GM23338 (cell line): ENCODE measurements at regions not wholly inside any gene's neighbourhood (a gene's known extent, or its start where the extent isn't known, plus 50 kb on each side); places are given as distances from the start of the nearest gene placed in this dataset.

Experiments
- ATAC-seq: fragments of 200-7000 bp; cut with Tn5 transposase; 3 replicates; pipeline ENCODE4 v1.9.1; 2020
- DNase-seq: peaks from one replicate; pipeline ENCODE4 v3.0.0-alpha.2; 2015; ENCODE audit warnings: low spot score
- H2AFZ ChIP-seq: fragments of 200-600 bp; sonication (generic); 2 replicates; pipeline ENCODE4 v1.8.0; 2016; ENCODE audit warnings: antibody characterized with exemption, mild to moderate bottlenecking, moderate library complexity
- H3F3A ChIP-seq: fragments of 200-600 bp; sonication (generic); replicated peaks from 2 replicates; pipeline ENCODE4 v1.8.0; 2017; ENCODE audit warnings: antibody characterized with exemption, mixed run types, low read depth
- H3K27ac ChIP-seq: fragments of 200-600 bp; sonication (generic); 2 replicates; pipeline ENCODE4 v1.6.1; 2016; ENCODE audit warnings: low read depth
- H3K27me3 ChIP-seq: fragments of 200-600 bp; sonication (generic); 2 replicates; pipeline ENCODE4 v1.8.0; 2016; ENCODE audit warnings: mild to moderate bottlenecking, mixed run types, moderate library complexity; ENCODE audit not compliant: insufficient read depth
- H3K36me3 ChIP-seq: fragments of 200-600 bp; sonication (generic); 2 replicates; pipeline ENCODE4 v1.8.0; 2016; ENCODE audit warnings: mild to moderate bottlenecking; ENCODE audit not compliant: insufficient read depth
- H3K4me1 ChIP-seq: fragments of 200-600 bp; sonication (generic); 2 replicates; pipeline ENCODE4 v1.8.0; 2016; ENCODE audit warnings: mild to moderate bottlenecking, moderate library complexity; ENCODE audit not compliant: insufficient read depth
- H3K4me2 ChIP-seq: fragments of 200-600 bp; sonication (generic); 2 replicates; pipeline ENCODE4 v1.7.1; 2017; ENCODE audit warnings: mixed run types
- H3K4me3 ChIP-seq: fragments of 200-600 bp; sonication (generic); 2 replicates; pipeline ENCODE4 v1.6.1; 2016; ENCODE audit warnings: mixed run types
- H3K79me2 ChIP-seq: fragments of 200-600 bp; sonication (generic); replicated peaks from 2 replicates; pipeline ENCODE4 v1.8.0; 2017; ENCODE audit warnings: mild to moderate bottlenecking; ENCODE audit not compliant: insufficient read depth
- H3K9me2 ChIP-seq: fragments of 200-600 bp; sonication (generic); 2 replicates; pipeline ENCODE4 v1.8.0; 2017; ENCODE audit not compliant: insufficient read depth
- H4K20me1 ChIP-seq: fragments of 200-600 bp; sonication (generic); replicated peaks from 2 replicates; pipeline ENCODE4 v1.8.0; 2017; ENCODE audit warnings: mild to moderate bottlenecking; ENCODE audit not compliant: insufficient read depth
- H3K27ac Mint-ChIP-seq: 2 replicates; pipeline ENCODE4 v1.8.0; 2020; ENCODE audit warnings: inconsistent platforms, mild to moderate bottlenecking, moderate library complexity, mixed read lengths
- H3K27me3 Mint-ChIP-seq: 3 replicates; pipeline ENCODE4 v1.8.0; 2022; ENCODE audit warnings: low read depth, mild to moderate bottlenecking, moderate library complexity, mixed read lengths, inconsistent platforms; ENCODE audit not compliant: insufficient read depth, poor library complexity
- H3K36me3 Mint-ChIP-seq: 3 replicates; pipeline ENCODE4 v1.8.0; 2021; ENCODE audit warnings: low read depth, mild to moderate bottlenecking, inconsistent platforms, moderate library complexity, mixed read lengths
- H3K4me1 Mint-ChIP-seq: 3 replicates; pipeline ENCODE4 v1.8.0; 2020; ENCODE audit warnings: mild to moderate bottlenecking, inconsistent platforms, mixed read lengths
- H3K4me3 Mint-ChIP-seq: 3 replicates; pipeline ENCODE4 v1.8.0; 2021; ENCODE audit warnings: moderate library complexity, mild to moderate bottlenecking, inconsistent platforms, mixed read lengths
- H3K9me3 Mint-ChIP-seq: 3 replicates; pipeline ENCODE4 v1.8.0; 2020; ENCODE audit warnings: moderate library complexity, mild to moderate bottlenecking, inconsistent platforms, mixed read lengths
- CREB1 ChIP-seq: fragments of 250-450 bp; sonication (Bioruptor Pico); IDR thresholded peaks from 2 replicates; pipeline ENCODE4 v1.5.0; 2020; ENCODE audit warnings: low read depth, mild to moderate bottlenecking, moderate library complexity
- EZH2 ChIP-seq: fragments of 200-600 bp; sonication (generic); IDR thresholded peaks from one replicate; pipeline ENCODE4 v1.8.0; 2017; ENCODE audit warnings: antibody characterized with exemption, mild to moderate bottlenecking, low read depth; ENCODE audit not compliant: unreplicated experiment
- EZH2phosphoT487 ChIP-seq: fragments of 200-600 bp; sonication (generic); IDR thresholded peaks from one replicate; pipeline ENCODE4 v1.8.1; 2018; ENCODE audit warnings: antibody characterized with exemption; ENCODE audit not compliant: unreplicated experiment
- JUNB ChIP-seq: IDR thresholded peaks from one replicate; pipeline ENCODE4 v1.6.1; 2016; ENCODE audit warnings: antibody characterized with exemption; ENCODE audit not compliant: unreplicated experiment
- NANOG ChIP-seq: IDR thresholded peaks from 2 replicates; pipeline ENCODE4 v1.6.1; 2016; ENCODE audit warnings: antibody characterized with exemption, borderline replicate concordance
- POLR2AphosphoS5 ChIP-seq: IDR thresholded peaks from 2 replicates; pipeline ENCODE4 v1.6.1; 2016; ENCODE audit warnings: antibody characterized with exemption, low read depth
- REST ChIP-seq: IDR thresholded peaks from one replicate; pipeline ENCODE4 v1.6.1; 2018; ENCODE audit warnings: antibody characterized with exemption; ENCODE audit not compliant: unreplicated experiment
- STAT1 ChIP-seq: IDR thresholded peaks from one replicate; pipeline ENCODE4 v1.6.1; 2016; ENCODE audit warnings: antibody characterized with exemption; ENCODE audit not compliant: unreplicated experiment
- ZNF114 ChIP-seq: fragments of 250-450 bp; sonication (Bioruptor Pico); IDR thresholded peaks from 2 replicates; pipeline ENCODE4 v1.5.0; 2020; ENCODE audit warnings: mild to moderate bottlenecking, moderate library complexity
- ZNF331 ChIP-seq: fragments of 250-450 bp; sonication (Bioruptor Pico); IDR thresholded peaks from 2 replicates; pipeline ENCODE4 v1.5.0; 2020; ENCODE audit warnings: low read depth, mild to moderate bottlenecking, moderate library complexity
- ZNF462 ChIP-seq: fragments of 250-450 bp; sonication (Bioruptor Pico); IDR thresholded peaks from 2 replicates; pipeline ENCODE4 v1.5.0; 2020; ENCODE audit warnings: mild to moderate bottlenecking, moderate library complexity
- TF ChIP-seq, protein P1 (sequence below): IDR thresholded peaks from 2 replicates; pipeline ENCODE4 v1.6.1; 2016; ENCODE audit warnings: antibody characterized with exemption

DNA sequence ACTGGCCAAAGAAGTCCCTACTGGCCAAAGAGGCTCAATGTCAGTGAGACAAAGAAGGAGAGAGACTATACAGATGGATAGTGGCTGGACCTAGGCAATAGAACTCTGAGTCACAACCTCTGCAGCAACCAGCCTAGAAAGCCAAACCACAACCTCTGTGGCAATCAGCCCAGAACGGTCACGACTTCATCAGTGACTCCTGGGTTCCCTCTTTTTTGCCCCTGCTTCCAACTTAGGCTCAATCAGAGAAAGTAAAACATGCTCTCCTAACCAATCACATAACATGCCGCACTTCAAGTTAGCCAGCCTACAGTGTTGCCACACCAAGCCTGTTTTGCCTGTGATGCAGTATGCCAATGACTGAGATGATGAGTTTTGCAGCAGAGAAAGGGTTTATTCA lies 203.4 kb downstream of the ANAPC10 start:
- H3K27ac ChIP-seq, result no peak overlapping the region
- H3K27me3 ChIP-seq, result no peaks in the 10 kb centered on the region
- no peaks in the 10 kb centered on the region for H4K20me1 ChIP-seq
- no peaks in the 10 kb centered on the region; the same call in 2 of the 3 replicates for H3K9me3 Mint-ChIP-seq
- H3K4me3 ChIP-seq, result no peak overlapping the region
- ATAC-seq, result no peak
- H3K27me3 Mint-ChIP-seq, result no peaks in the 10 kb centered on the region
- H3K4me1 ChIP-seq, result no peaks in the 10 kb centered on the region
- no peak overlapping the region for H3K4me3 Mint-ChIP-seq
- H3K4me1 Mint-ChIP-seq, result no peaks in the 10 kb centered on the region
- no peaks in the 10 kb centered on the region for H3K36me3 ChIP-seq
- H3K9me2 ChIP-seq, result no peaks in the 10 kb centered on the region; the same call in 1 of the 2 replicates
- no peak overlapping the region for H2AFZ ChIP-seq
- no peaks in the 10 kb centered on the region for H3F3A ChIP-seq
- H3K79me2 ChIP-seq, result no peaks in the 10 kb centered on the region
- DNase-seq, result no peak
- no peak overlapping the region for H3K4me2 ChIP-seq
- no peak for TF ChIP-seq CREB1 (CRISPR knock-in tag)
- no peak for TF ChIP-seq EZH2phosphoT487
- no peak overlapping the region for H3K27ac Mint-ChIP-seq
- no peaks in the 10 kb centered on the region for H3K36me3 Mint-ChIP-seq

DNA sequence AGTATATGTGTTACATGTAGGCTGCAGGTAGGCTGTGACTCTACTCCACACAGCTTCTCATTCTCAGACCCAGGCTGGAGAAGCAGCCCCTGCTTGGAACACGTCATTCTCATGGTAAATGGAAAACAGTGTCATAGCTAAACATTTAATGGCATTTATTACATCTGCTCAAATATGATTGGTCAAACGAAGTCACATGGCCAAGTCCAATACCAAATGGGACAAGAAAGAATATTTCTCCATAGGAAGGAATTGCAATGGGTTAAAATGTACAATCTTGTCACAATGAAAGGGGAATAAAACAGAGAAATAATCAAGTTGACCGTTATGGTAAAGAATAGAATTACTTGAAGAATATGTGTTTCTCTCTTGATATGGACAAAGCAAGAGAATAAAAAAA lies 198.6 kb downstream of the ANAPC10 start:
- no peak for ATAC-seq
- H3K9me3 Mint-ChIP-seq, result no peaks in the 10 kb centered on the region; the same call in 2 of the 3 replicates
- Histone ChIP-seq H3F3A (no peaks in the 10 kb centered on the region), H3K79me2 (no peaks in the 10 kb centered on the region), H3K4me2 (no peak overlapping the region), H2AFZ (no peak overlapping the region), H4K20me1 (no peaks in the 10 kb centered on the region), H3K9me2 (no peaks in the 10 kb centered on the region; the same call in 1 of the 2 replicates), H3K27me3 (no peaks in the 10 kb centered on the region), H3K27ac (no peak overlapping the region), H3K4me1 (no peaks in the 10 kb centered on the region), H3K36me3 (no peaks in the 10 kb centered on the region), H3K4me3 (no peak overlapping the region)
- DNase-seq, result no peak
- no peak overlapping the region for H3K4me3 Mint-ChIP-seq
- H3K36me3 Mint-ChIP-seq, result no peaks in the 10 kb centered on the region
- no peaks in the 10 kb centered on the region for H3K27me3 Mint-ChIP-seq
- H3K27ac Mint-ChIP-seq, result no peak overlapping the region
- H3K4me1 Mint-ChIP-seq, result no peaks in the 10 kb centered on the region
- TF ChIP-seq NANOG (no peak), JUNB (no peak), EZH2 (no peak), ZNF114 (CRISPR knock-in tag) (no peak), REST (no peak), POLR2AphosphoS5 (no peak), ZNF331 (no peak), EZH2phosphoT487 (no peak), ZNF462 (CRISPR knock-in tag) (no peak), STAT1 (no peak), CREB1 (CRISPR knock-in tag) (no peak)
- TF ChIP-seq, protein P1, sequence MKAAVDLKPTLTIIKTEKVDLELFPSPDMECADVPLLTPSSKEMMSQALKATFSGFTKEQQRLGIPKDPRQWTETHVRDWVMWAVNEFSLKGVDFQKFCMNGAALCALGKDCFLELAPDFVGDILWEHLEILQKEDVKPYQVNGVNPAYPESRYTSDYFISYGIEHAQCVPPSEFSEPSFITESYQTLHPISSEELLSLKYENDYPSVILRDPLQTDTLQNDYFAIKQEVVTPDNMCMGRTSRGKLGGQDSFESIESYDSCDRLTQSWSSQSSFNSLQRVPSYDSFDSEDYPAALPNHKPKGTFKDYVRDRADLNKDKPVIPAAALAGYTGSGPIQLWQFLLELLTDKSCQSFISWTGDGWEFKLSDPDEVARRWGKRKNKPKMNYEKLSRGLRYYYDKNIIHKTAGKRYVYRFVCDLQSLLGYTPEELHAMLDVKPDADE, result no peak
